Nephron progenitor cell (in vitro differentiated cells): ENCODE measurements at regions not wholly inside any gene's neighbourhood (a gene's known extent, or its start where the extent isn't known, plus 50 kb on each side); places are given as distances from the start of the nearest gene placed in this dataset.
A peak's percentile ranks its signal among the peaks of the same experiment; 100 is the strongest.

Experiments
- DNase-seq: peaks from one replicate; pipeline ENCODE4 v3.0.0; 2021
- H3K27ac Mint-ChIP-seq: 2 replicates; pipeline ENCODE4 v1.8.0; 2021; ENCODE audit warnings: mild to moderate bottlenecking, moderate library complexity, mixed read lengths
- H3K27me3 Mint-ChIP-seq: 2 replicates; pipeline ENCODE4 v1.8.0; 2021; ENCODE audit warnings: mild to moderate bottlenecking, low read depth, mixed read lengths; ENCODE audit not compliant: poor library complexity
- H3K36me3 Mint-ChIP-seq: 2 replicates; pipeline ENCODE4 v1.8.0; 2021; ENCODE audit warnings: low read depth, mixed read lengths
- H3K4me1 Mint-ChIP-seq: 2 replicates; pipeline ENCODE4 v1.8.0; 2021; ENCODE audit warnings: mixed read lengths
- H3K4me3 Mint-ChIP-seq: 2 replicates; pipeline ENCODE4 v1.8.0; 2021; ENCODE audit warnings: mild to moderate bottlenecking, moderate library complexity, mixed read lengths
- H3K9me3 Mint-ChIP-seq: 2 replicates; pipeline ENCODE4 v1.8.0; 2021; ENCODE audit warnings: mild to moderate bottlenecking, moderate library complexity, mixed read lengths
- CTCF ChIP-seq: fragments of 200-600 bp; sonication (generic); IDR thresholded peaks from 2 replicates; pipeline ENCODE4 v1.5.0; 2021; ENCODE audit warnings: antibody characterized with exemption

- H3K4me1 Mint-ChIP-seq, result peaks cover 37% of the 10 kb centered on the region
- no peak overlapping the region for H3K27ac Mint-ChIP-seq
- H3K36me3 Mint-ChIP-seq, result peaks cover 40% of the 10 kb centered on the region
- no peaks in the 10 kb centered on the region for H3K9me3 Mint-ChIP-seq
- no peak overlapping the region for H3K4me3 Mint-ChIP-seq
- H3K27me3 Mint-ChIP-seq, result peaks cover 3% of the 10 kb centered on the region
- TF ChIP-seq CTCF, result no peak
- DNase-seq, result no peak
Observed at GRCh38 chr16:27717726-27718125, 167.8 kb downstream of the KATNIP start.

GRCh38 chr16:27718201-27719105 is 168.5 kb downstream of the KATNIP start:
- Mint-ChIP-seq H3K36me3 (peaks cover 42% of the 10 kb centered on the region), H3K4me1 (peaks cover 44% of the 10 kb centered on the region), H3K27me3 (peaks cover 3% of the 10 kb centered on the region), H3K9me3 (no peaks in the 10 kb centered on the region), H3K27ac (peak overlapping the region; percentile 88), H3K4me3 (no peak overlapping the region)
- TF ChIP-seq CTCF, result no peak
- DNase-seq, result no peak

- H3K36me3 Mint-ChIP-seq, result peaks cover 42% of the 10 kb centered on the region
- no peak overlapping the region for H3K4me3 Mint-ChIP-seq
- peaks cover 44% of the 10 kb centered on the region for H3K4me1 Mint-ChIP-seq
- no peaks in the 10 kb centered on the region for H3K9me3 Mint-ChIP-seq
- TF ChIP-seq CTCF, result no peak
- no peak for DNase-seq
- peak overlapping the region; percentile 88 for H3K27ac Mint-ChIP-seq
- peaks cover 3% of the 10 kb centered on the region for H3K27me3 Mint-ChIP-seq
Observed at GRCh38 chr16:27719106-27719445, 169.1 kb downstream of the KATNIP start.

- peaks cover 3% of the 10 kb centered on the region for H3K27me3 Mint-ChIP-seq
- peaks cover 44% of the 10 kb centered on the region for H3K4me1 Mint-ChIP-seq
- no peaks in the 10 kb centered on the region for H3K9me3 Mint-ChIP-seq
- no peak for TF ChIP-seq CTCF
- peaks cover 44% of the 10 kb centered on the region for H3K36me3 Mint-ChIP-seq
- DNase-seq, result no peak
- no peak overlapping the region for H3K4me3 Mint-ChIP-seq
- peak overlapping the region; percentile 77 for H3K27ac Mint-ChIP-seq
Observed at GRCh38 chr16:27720731-27721530, 171.0 kb downstream of the KATNIP start.

- Mint-ChIP-seq H3K36me3 (peaks cover 51% of the 10 kb centered on the region), H3K27ac (peak overlapping the region; percentile 64), H3K4me3 (no peak overlapping the region), H3K9me3 (no peaks in the 10 kb centered on the region), H3K4me1 (peaks cover 44% of the 10 kb centered on the region), H3K27me3 (peaks cover 8% of the 10 kb centered on the region)
- DNase-seq, result no peak
- no peak for TF ChIP-seq CTCF
Observed at GRCh38 chr16:27721531-27722181, 171.7 kb downstream of the KATNIP start.
